Endothelial cell of umbilical vein (primary cell): ENCODE measurements at regions not wholly inside any gene's neighbourhood (a gene's known extent, or its start where the extent isn't known, plus 50 kb on each side); places are given as distances from the start of the nearest gene placed in this dataset.

Experiments used
- BruUV-seq: library from RNA; stranded (reverse); fragments of 400-500 nt; replicated peaks from 2 replicates; lab custom pipeline; 2021; lab: Mats Ljungman, UMichigan
- CTCF ChIA-PET: fragments of 300-600, 350-600 bp; sonication (Branson Sonifier 250); formaldehyde crosslinking; loops from one replicate; lab custom pipeline; 2021; ENCODE audit warnings: antibody characterized with exemption, inconsistent platforms; lab: Charles Lee
- POLR2A ChIA-PET: fragments of 300-600, 350-600 bp; sonication (Branson Sonifier 250); formaldehyde crosslinking; loops from one replicate; lab custom pipeline; 2021; ENCODE audit warnings: antibody characterized with exemption, inconsistent platforms; lab: Charles Lee
- DNase-seq: peaks from one replicate; pipeline ENCODE4 v3.0.0-alpha.2; 2011; ENCODE audit warnings: low read depth, low spot score
- FAIRE-seq: peaks from 2 replicates; lab custom pipeline; 2011; peaks lifted over from hg19 to GRCh38; lab: Jason Lieb, UNC
- H2AFZ ChIP-seq: 2 replicates; pipeline ENCODE4 v1.6.0; 2012; ENCODE audit warnings: low read depth, low read length, control low read depth, inconsistent platforms
- H3K27ac ChIP-seq: 2 replicates; pipeline ENCODE4 v1.5.1; 2011; ENCODE audit warnings: low read depth, mild to moderate bottlenecking, control low read depth, low read length, moderate library complexity; ENCODE audit not compliant: insufficient read depth
- H3K27me3 ChIP-seq, 2 experiments: 2 replicates each; pipeline versions ENCODE4 v1.6.0 to v1.6.1; 2011; ENCODE audit warnings: low read length in 2 of 2, mixed read lengths in 1 of 2; ENCODE audit not compliant: control insufficient read depth in 2 of 2, insufficient read depth in 2 of 2
- H3K36me3 ChIP-seq, 2 experiments: 2 replicates in 1 of 2; 3 replicates in 1 of 2; pipeline ENCODE4 v1.5.1; 2011; ENCODE audit warnings: low read length in 2 of 2, mild to moderate bottlenecking in 1 of 2, moderate library complexity in 1 of 2; ENCODE audit not compliant: control insufficient read depth in 2 of 2, insufficient read depth in 2 of 2; ENCODE audit errors: extremely low read depth in 1 of 2
- H3K4me1 ChIP-seq: 3 replicates; pipeline ENCODE4 v1.5.1; 2011; ENCODE audit warnings: mild to moderate bottlenecking, low read length; ENCODE audit not compliant: control insufficient read depth, insufficient read depth; ENCODE audit errors: extremely low read depth
- H3K4me2 ChIP-seq: 2 replicates; pipeline ENCODE4 v1.6.1; 2011; ENCODE audit warnings: low read length, control low read depth, mixed read lengths; ENCODE audit not compliant: insufficient read depth
- H3K4me3 ChIP-seq, 3 experiments: fragments of 200-600 bp in 1 of 3; sonication (generic), shearing (Covaris generic) in 1 of 3; replicated peaks in 1 of 3; 2 replicates each; pipeline ENCODE4 v1.5.1; 2011 to 2016; ENCODE audit warnings: control low read depth in 3 of 3, low read length in 3 of 3, mild to moderate bottlenecking in 2 of 3, inconsistent platforms in 1 of 3, low read depth in 1 of 3, moderate library complexity in 1 of 3; ENCODE audit not compliant: insufficient read depth in 1 of 3
- H3K79me2 ChIP-seq: 2 replicates; pipeline ENCODE4 v1.6.0; 2012; ENCODE audit warnings: low read length, inconsistent platforms; ENCODE audit not compliant: control insufficient read depth, insufficient read depth
- H3K9ac ChIP-seq: replicated peaks from 2 replicates; pipeline ENCODE3; 2011; ENCODE audit warnings: low read length, control low read depth; ENCODE audit not compliant: insufficient read depth; ENCODE audit errors: extremely low read depth
- H3K9me1 ChIP-seq: replicated peaks from 3 replicates; pipeline ENCODE4 v1.6.0; 2011; ENCODE audit warnings: mild to moderate bottlenecking, low read length; ENCODE audit not compliant: control insufficient read depth, insufficient read depth; ENCODE audit errors: extremely low read depth
- H3K9me3 ChIP-seq: replicated peaks from 2 replicates; pipeline ENCODE4 v1.5.1; 2012; ENCODE audit warnings: low read length, inconsistent platforms; ENCODE audit not compliant: control insufficient read depth, insufficient read depth
- H4K20me1 ChIP-seq: replicated peaks from 2 replicates; pipeline ENCODE3; 2011; ENCODE audit warnings: mild to moderate bottlenecking, low read length; ENCODE audit not compliant: control insufficient read depth, insufficient read depth; ENCODE audit errors: extremely low read depth
- EZH2 ChIP-seq: IDR thresholded peaks from 2 replicates; pipeline ENCODE4 v1.6.1; 2012; ENCODE audit warnings: borderline replicate concordance, low read depth, mild to moderate bottlenecking, moderate library complexity, low read length, inconsistent platforms; ENCODE audit not compliant: severe bottlenecking
- FOS ChIP-seq: IDR thresholded peaks from 2 replicates; pipeline ENCODE4 v1.6.1; 2011; ENCODE audit warnings: mild to moderate bottlenecking, low read length, moderate library complexity, borderline replicate concordance; ENCODE audit not compliant: insufficient read depth
- GATA2 ChIP-seq: IDR thresholded peaks from 2 replicates; pipeline ENCODE4 v1.7.0; 2011; ENCODE audit warnings: low read depth, mild to moderate bottlenecking, moderate library complexity, mixed read lengths, low read length; ENCODE audit not compliant: insufficient read length, insufficient read depth
- JUN ChIP-seq: IDR thresholded peaks from 2 replicates; pipeline ENCODE4 v1.6.1; 2011; ENCODE audit warnings: borderline replicate concordance, low read depth; ENCODE audit not compliant: insufficient read length, insufficient read depth
- MYC ChIP-seq: IDR thresholded peaks from one replicate; pipeline ENCODE4 v1.6.1; 2011; ENCODE audit warnings: mild to moderate bottlenecking, low read depth, low read length
- POLR2A ChIP-seq: IDR thresholded peaks from 2 replicates; pipeline ENCODE4 v1.6.1; 2012; ENCODE audit warnings: low read depth, mild to moderate bottlenecking, control low read depth, low read length
- POLR2AphosphoS5 ChIP-seq: IDR thresholded peaks from 2 replicates; pipeline ENCODE4 v1.6.1; 2012; ENCODE audit warnings: low read depth, mild to moderate bottlenecking, control low read depth, low read length, moderate library complexity; ENCODE audit not compliant: insufficient read depth
- dilution Hi-C: fragments of 300-500 bp; cut with MboI; formaldehyde crosslinking; loops from one replicate; pipeline ENCODE4 v1.15.0; 2019; ENCODE audit warnings: low sequenced_read_pairs; ENCODE audit not compliant: extremely low pct_ligation_motif_present
- intact Hi-C: fragments of 100-400 bp; cut with micrococcal nuclease; formaldehyde crosslinking; loops from one replicate; pipeline ENCODE4 v1.10.0; 2022
- TF ChIP-seq, protein P1 (sequence below), 2 donors: IDR thresholded peaks; 1 replicate in 1 of 2; 2 replicates in 1 of 2; pipeline ENCODE4 v1.5.1; 2011; ENCODE audit warnings: low read length in 2 of 2, mild to moderate bottlenecking in 2 of 2, moderate library complexity in 2 of 2, control low read depth in 1 of 2, inconsistent platforms in 1 of 2, low read depth in 1 of 2; ENCODE audit not compliant: insufficient read depth in 1 of 2; ENCODE audit errors: extremely low read depth in 1 of 2
- TF ChIP-seq, protein P2 (sequence below): IDR thresholded peaks from 2 replicates; pipeline ENCODE4 v1.6.1; 2011; ENCODE audit not compliant: insufficient read depth, insufficient read length

DNA sequence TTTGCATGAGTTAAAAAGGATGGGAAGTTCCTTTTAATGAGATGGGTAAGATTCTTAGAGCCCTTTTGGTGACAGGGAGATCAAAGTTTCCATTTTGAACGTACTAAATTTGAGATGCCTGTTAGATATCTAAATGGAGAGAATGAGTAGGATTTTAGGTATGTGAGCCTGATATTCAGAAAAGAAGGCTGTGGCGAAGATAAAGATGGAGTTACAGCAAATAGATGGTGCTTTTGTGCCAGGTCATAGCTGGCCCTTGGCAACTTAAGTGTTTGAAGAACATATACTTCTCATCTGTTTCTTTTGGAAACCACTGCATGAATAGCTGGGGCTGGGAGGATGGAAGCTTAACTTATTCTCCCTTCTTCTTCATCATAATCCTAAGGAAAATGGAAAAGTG, 282.5 kb downstream of the PTBP2 start:
- ChIA-PET CTCF (interaction anchor here (0.7 to 2.6 kb wide), 2 partner anchors 8 to 47 kb away, joined by 3 to 9 read pairs; no protein-coding TSS in a partner anchor), POLR2A (no interaction called here)
- Histone ChIP-seq H4K20me1 (no peaks in the 10 kb centered on the region), H2AFZ (no peak overlapping the region), H3K4me2 (no peak overlapping the region), H3K9me1 (no peaks in the 10 kb centered on the region), H3K9me3 (no peaks in the 10 kb centered on the region), H3K36me3 (no peaks in the 10 kb centered on the region), H3K27me3 (no peaks in the 10 kb centered on the region), H3K79me2 (no peaks in the 10 kb centered on the region), H3K4me3 (no peak overlapping the region), H3K27ac (no peak overlapping the region), H3K4me1 (no peaks in the 10 kb centered on the region), H3K9ac (no peak overlapping the region)
- intact Hi-C loops (no loop called here), dilution Hi-C loops (no loop called here)
- DNase-seq = no peak
- no TSS peak for BruUV-seq
- FAIRE-seq = no peak
- TF ChIP-seq GATA2 (no peak), POLR2AphosphoS5 (no peak), MYC (no peak)
- TF ChIP-seq, protein P1, sequence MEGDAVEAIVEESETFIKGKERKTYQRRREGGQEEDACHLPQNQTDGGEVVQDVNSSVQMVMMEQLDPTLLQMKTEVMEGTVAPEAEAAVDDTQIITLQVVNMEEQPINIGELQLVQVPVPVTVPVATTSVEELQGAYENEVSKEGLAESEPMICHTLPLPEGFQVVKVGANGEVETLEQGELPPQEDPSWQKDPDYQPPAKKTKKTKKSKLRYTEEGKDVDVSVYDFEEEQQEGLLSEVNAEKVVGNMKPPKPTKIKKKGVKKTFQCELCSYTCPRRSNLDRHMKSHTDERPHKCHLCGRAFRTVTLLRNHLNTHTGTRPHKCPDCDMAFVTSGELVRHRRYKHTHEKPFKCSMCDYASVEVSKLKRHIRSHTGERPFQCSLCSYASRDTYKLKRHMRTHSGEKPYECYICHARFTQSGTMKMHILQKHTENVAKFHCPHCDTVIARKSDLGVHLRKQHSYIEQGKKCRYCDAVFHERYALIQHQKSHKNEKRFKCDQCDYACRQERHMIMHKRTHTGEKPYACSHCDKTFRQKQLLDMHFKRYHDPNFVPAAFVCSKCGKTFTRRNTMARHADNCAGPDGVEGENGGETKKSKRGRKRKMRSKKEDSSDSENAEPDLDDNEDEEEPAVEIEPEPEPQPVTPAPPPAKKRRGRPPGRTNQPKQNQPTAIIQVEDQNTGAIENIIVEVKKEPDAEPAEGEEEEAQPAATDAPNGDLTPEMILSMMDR (IDR thresholded peaks at IDR 0.05; ENCODE audit: extremely low read depth in 1 of 2, insufficient read depth in 1 of 2, low read depth in 1 of 2, low read length in 2 of 2) = no peak

DNA sequence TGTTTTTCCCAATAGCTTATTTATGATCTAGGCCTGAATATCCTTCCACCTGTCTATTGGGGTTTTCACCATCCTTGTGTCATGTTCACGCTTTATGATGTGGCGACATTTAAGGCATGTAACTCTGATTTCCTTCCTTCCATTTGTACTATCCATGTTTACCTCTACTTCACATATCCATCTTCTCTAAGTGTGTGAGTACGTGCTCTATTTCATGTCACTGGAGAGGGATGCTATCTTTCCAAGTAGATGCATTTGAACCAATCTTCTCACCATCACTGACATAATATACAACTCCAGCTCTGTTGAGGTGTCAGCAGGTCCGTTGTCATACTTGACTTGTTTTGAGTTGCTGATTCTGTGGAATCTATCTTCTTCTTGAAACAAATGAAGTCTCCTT, 283.2 kb downstream of the PTBP2 start:
- FAIRE-seq (no peak), DNase-seq (no peak)
- no peak overlapping the region for H3K9ac ChIP-seq
- H3K4me2 ChIP-seq = no peak overlapping the region
- no peaks in the 10 kb centered on the region for H3K9me3 ChIP-seq
- no peak overlapping the region for H3K27ac ChIP-seq
- no peaks in the 10 kb centered on the region for H4K20me1 ChIP-seq
- ChIA-PET CTCF (interaction anchor here (2.6 kb wide), 1 partner anchor 46 kb away, joined by 9 read pairs; no protein-coding TSS in a partner anchor), POLR2A (no interaction called here)
- no peaks in the 10 kb centered on the region for H3K4me1 ChIP-seq
- H3K4me3 ChIP-seq = no peak overlapping the region
- H3K9me1 ChIP-seq = no peaks in the 10 kb centered on the region
- intact Hi-C loops = no loop called here
- TF ChIP-seq POLR2AphosphoS5 = no peak
- TF ChIP-seq POLR2A = no peak
- TF ChIP-seq, protein P2, sequence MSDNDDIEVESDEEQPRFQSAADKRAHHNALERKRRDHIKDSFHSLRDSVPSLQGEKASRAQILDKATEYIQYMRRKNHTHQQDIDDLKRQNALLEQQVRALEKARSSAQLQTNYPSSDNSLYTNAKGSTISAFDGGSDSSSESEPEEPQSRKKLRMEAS = no peak
- TF ChIP-seq, protein P1 (IDR thresholded peaks at IDR 0.05; ENCODE audit: extremely low read depth in 1 of 2, insufficient read depth in 1 of 2, low read depth in 1 of 2, low read length in 2 of 2) = no peak
- no peak for TF ChIP-seq FOS
- no peak for TF ChIP-seq EZH2
- TF ChIP-seq MYC = no peak
- TF ChIP-seq GATA2 = no peak
- no peak for TF ChIP-seq JUN
- H2AFZ ChIP-seq = no peak overlapping the region
- H3K27me3 ChIP-seq = no peaks in the 10 kb centered on the region
- no peaks in the 10 kb centered on the region for H3K79me2 ChIP-seq
- H3K36me3 ChIP-seq = no peaks in the 10 kb centered on the region
- BruUV-seq = no TSS peak
- dilution Hi-C loops = no loop called here
